ENCODE measurements at regions not wholly inside any gene's neighbourhood (a gene's known extent, or its start where the extent isn't known, plus 50 kb on each side); places are given as distances from the start of the nearest gene placed in this dataset.

DNA sequence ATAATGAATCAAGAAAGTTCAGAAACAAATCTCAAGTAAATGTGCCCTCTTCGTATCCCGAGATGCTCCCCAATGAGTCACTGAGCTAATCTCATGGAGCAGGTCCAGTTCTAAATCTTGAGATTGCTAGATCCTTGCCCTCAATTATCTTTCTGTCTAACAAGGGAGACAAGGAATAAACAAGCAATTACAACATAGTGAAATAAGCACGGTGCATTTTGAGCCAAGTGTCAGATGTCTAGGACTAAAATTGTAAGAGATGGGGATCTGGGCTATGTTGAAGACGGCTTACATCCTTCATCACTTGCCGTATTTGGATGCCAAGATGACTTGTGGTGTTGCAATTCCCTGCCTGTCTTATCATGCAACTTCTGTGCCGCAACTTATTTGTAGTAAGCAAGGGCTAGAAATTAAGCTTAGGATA is 56.5 kb upstream of the ADGRF1 start:
- Histone ChIP-seq H3K4me3 (ENCODE audit: extremely low read depth in 1 of 4, insufficient read depth in 2 of 4, low read depth in 3 of 4, low read length in 4 of 4) (no peak overlapping the region), H3K23me2 (ENCODE audit: low read depth, low read length) (no peaks in the 10 kb centered on the region), H4K20me1 (replicated peaks in 1 of 2; ENCODE audit: control insufficient read depth in 1 of 2, insufficient read depth in 2 of 2, low read length in 2 of 2) (no peaks in the 10 kb centered on the region), H2BK12ac (ENCODE audit: low read depth, low read length) (no peak overlapping the region), H2AFZ (ENCODE audit: low read length) (no peak overlapping the region), H4K5ac (ENCODE audit: insufficient read length, low read depth, low read length) (no peak overlapping the region), H3K56ac (replicated peaks; ENCODE audit: insufficient read length, low read depth, low read length) (no peak overlapping the region), H3K9me3 (ENCODE audit: insufficient read depth in 2 of 2, low read depth in 1 of 2, low read length in 1 of 2) (no peaks in the 10 kb centered on the region), H2BK120ac (replicated peaks; ENCODE audit: low read depth, low read length) (no peak overlapping the region), H3K4ac (replicated peaks; ENCODE audit: insufficient read length, low read depth, low read length) (no peak overlapping the region), H3K79me1 (ENCODE audit: low read depth, low read length) (no peaks in the 10 kb centered on the region), H3K9ac (replicated peaks in 1 of 4; ENCODE audit: extremely low read depth in 1 of 4, low read depth in 3 of 4, low read length in 3 of 4) (no peak overlapping the region), H2BK20ac (ENCODE audit: low read length) (no peak overlapping the region), H3K79me2 (ENCODE audit: control insufficient read depth in 1 of 2, insufficient read depth in 2 of 2, low read length in 2 of 2) (no peaks in the 10 kb centered on the region), H2AK5ac (ENCODE audit: low read depth, low read length) (no peak overlapping the region), H3K4me2 (ENCODE audit: insufficient read depth in 1 of 2, low read depth in 2 of 2, low read length in 2 of 2) (no peak overlapping the region), H3K36me3 (ENCODE audit: control insufficient read depth in 2 of 4, insufficient read depth in 4 of 4, low read length in 3 of 4) (no peaks in the 10 kb centered on the region), H3K27ac (ENCODE audit: low read depth, low read length) (no peak overlapping the region), H4K8ac (ENCODE audit: extremely low read depth, insufficient read depth, low read length) (no peak overlapping the region), H3K27me3 (replicated peaks in 1 of 4; ENCODE audit: control insufficient read depth in 3 of 4, extremely low read depth in 1 of 4, insufficient read depth in 3 of 4, low read length in 3 of 4) (peaks cover 0 to 1% (median 0%) of the 10 kb centered on the region in 4 experiments; a peak in 1 of 7 replicates), H2BK5ac (ENCODE audit: low read depth, low read length) (no peak overlapping the region), H2BK15ac (ENCODE audit: low read length) (no peak overlapping the region), H3K4me1 (replicated peaks in 1 of 4; ENCODE audit: control insufficient read depth in 3 of 4, insufficient read depth in 4 of 4, low read length in 3 of 4) (peaks cover 0 to 7% (median 0%) of the 10 kb centered on the region in 4 experiments; a peak in 2 of 7 replicates), H4K91ac (replicated peaks; ENCODE audit: insufficient read length, low read length) (no peak overlapping the region), H3K23ac (ENCODE audit: insufficient read length) (no peak overlapping the region), H3K14ac (ENCODE audit: insufficient read length) (no peak overlapping the region), H3K18ac (ENCODE audit: extremely low read depth, low read length) (no peak overlapping the region)
- FAIRE-seq (no peak), DNase-seq (ENCODE audit: low read depth in 1 of 2, low spot score in 2 of 2) (no peak)
- ChIA-PET POLR2A (ENCODE audit: partially characterized antibody) (interaction anchor here (1.0 to 2.4 kb wide), 4 partner anchors 129 to 379 kb away, joined by 4 to 8 read pairs (median 4); partner anchors contain the start of genes CD2AP and TNFRSF21), CTCF (ENCODE audit: partially characterized antibody) (interaction anchor here (0.7 to 3.9 kb wide), 27 partner anchors 9 to 249 kb away, joined by 3 to 27 read pairs (median 5); partner anchors contain the start of gene TNFRSF21)
- 94% methylated on average over 6 of the region's 6 CpGs; no CpG with 5 or more reads in 1 of the 2 experiments for whole genome bisulfite sequencing, 2 experiments (ENCODE audit: extremely low coverage in 1 of 2, insufficient coverage in 1 of 2, insufficient read length in 1 of 2, insufficient replicate concordance in 2 of 2, low coverage in 1 of 2, low lambda C conversion rate in 2 of 2, missing lambda C conversion rate in 1 of 2)
- TF ChIP-seq TAF7 (optimal IDR thresholded peaks at IDR 0.05; ENCODE audit: borderline replicate concordance, low read depth, low read length) (no peak), USF2 (IDR thresholded peaks at IDR 0.05; ENCODE audit: low read length) (no peak), SAP30 (IDR thresholded peaks at IDR 0.05; ENCODE audit: insufficient read depth, insufficient replicate concordance, low read length) (no peak), JUN (IDR thresholded peaks at IDR 0.05; ENCODE audit: low read depth, low read length) (no peak), TAF1 (IDR thresholded peaks at IDR 0.05; ENCODE audit: low read depth, low read length) (no peak), MAFK (IDR thresholded peaks at IDR 0.05; ENCODE audit: low read depth, low read length) (no peak), SP4 (IDR thresholded peaks at IDR 0.05; ENCODE audit: low read length) (no peak), CHD2 (IDR thresholded peaks at IDR 0.05; ENCODE audit: low read length) (no peak), TBP (IDR thresholded peaks at IDR 0.05; ENCODE audit: low read depth, low read length) (no peak), SIX5 (IDR thresholded peaks at IDR 0.05; ENCODE audit: low read depth, low read length) (no peak)
